Psoas muscle (tissue), 7 donors: ENCODE measurements at regions not wholly inside any gene's neighbourhood (a gene's known extent, or its start where the extent isn't known, plus 50 kb on each side); places are given as distances from the start of the nearest gene placed in this dataset.
A peak's percentile ranks its signal among the peaks of the same experiment; 100 is the strongest.
"Not testable (repeated sequence)": the region's sequence is repeated elsewhere in the genome, so short reads cannot be mapped to it uniquely, and the experiment has no call there.

ENCODE experiments used
- ATAC-seq, 4 donors: fragments of 200-7000 bp; cut with Tn5 transposase; one replicate each; pipeline ENCODE4 v1.9.1; 2020; ENCODE audit warnings: moderate library complexity in 3 of 4, mild to moderate bottlenecking in 2 of 4
- DNase-seq, 2 donors: peaks; one replicate each; pipeline ENCODE4 v3.0.0-alpha.2; 2020
- H3K27ac ChIP-seq: fragments of 200-600 bp; one replicate; pipeline ENCODE4 v1.8.0; 2022
- H3K27me3 ChIP-seq, 3 donors: fragments of 200-600 bp in 1 of 3; one replicate each; pipeline versions ENCODE4 v1.6.1 to v1.8.0; 2013 to 2022; ENCODE audit warnings: low read length in 2 of 3, mild to moderate bottlenecking in 2 of 3, moderate library complexity in 1 of 3; ENCODE audit not compliant: insufficient read depth in 3 of 3
- H3K36me3 ChIP-seq, 2 donors: fragments of 200-600 bp in 1 of 2; one replicate each; pipeline versions ENCODE4 v1.6.1 to v1.8.0; 2013 to 2022; ENCODE audit warnings: low read depth in 1 of 2, mild to moderate bottlenecking in 1 of 2, moderate library complexity in 1 of 2; ENCODE audit not compliant: insufficient read depth in 1 of 2
- H3K4me1 ChIP-seq: fragments of 200-600 bp; one replicate; pipeline ENCODE4 v1.8.0; 2022
- H3K4me3 ChIP-seq: fragments of 200-600 bp; one replicate; pipeline ENCODE4 v1.8.0; 2022; ENCODE audit warnings: mild to moderate bottlenecking
- H3K9me3 ChIP-seq: fragments of 200-600 bp; one replicate; pipeline ENCODE4 v1.8.0; 2022
- WGBS, 3 donors: extraction: QIAGEN DNeasy Blood & Tissue Kit; methylation state at CpG; one replicate each; pipeline versions ENCODE4 v1.1.6 to v1.1.7; 2013; 5-methylcytosine and 5-hydroxymethylcytosine counted together
- intact Hi-C, 2 donors: fragments of 100-400 bp; cut with DNase I; formaldehyde crosslinking; loops; one replicate each; pipeline versions ENCODE4 v1.11.0 to v1.14.2; 2022
- donor health status: healthy with polysubstance abuse.
- donor health status: DM: no; HTN: no; CAD: no; lungs with moderate emphysema.
- donor health status: Bipolar disorder and iron deficiency.
- donor health status: healthy.
- donor health status: DM: yes; HTN: yes; CAD: no.
- donor health status: DM: no; HTN: no; CAD: no.
- donor health status: DM: yes; HTN: yes; CAD: no.

GRCh38 chr16:33771211-33771610 is 311.8 kb downstream of the TP53TG3F start:
- H3K4me1 ChIP-seq, H3K36me3 ChIP-seq, ATAC-seq, H3K9me3 ChIP-seq, H3K4me3 ChIP-seq, DNase-seq, H3K27ac ChIP-seq, intact Hi-C loops, H3K27me3 ChIP-seq: not testable (repeated sequence)
- 61 to 62% (median 61%) methylated on average over 9 to 20 of the region's 22 CpGs for WGBS, 3 donors

- H3K27me3 ChIP-seq, intact Hi-C loops, ATAC-seq, DNase-seq, H3K27ac ChIP-seq, H3K4me1 ChIP-seq, H3K9me3 ChIP-seq, H3K4me3 ChIP-seq, H3K36me3 ChIP-seq: not testable (repeated sequence)
- WGBS, 3 donors, result 63 to 79% (median 69%) methylated on average over 1 to 2 of the region's 2 CpGs
Measured at GRCh38 chr16:33773966-33774365, 314.6 kb downstream of the TP53TG3F start.

- 36 to 46% (median 39%) methylated on average over 1 of the region's 1 CpG for WGBS, 3 donors
- H3K27ac ChIP-seq, H3K4me1 ChIP-seq, H3K4me3 ChIP-seq, intact Hi-C loops, H3K36me3 ChIP-seq, DNase-seq, ATAC-seq, H3K9me3 ChIP-seq, H3K27me3 ChIP-seq: not testable (repeated sequence)
Measured at GRCh38 chr16:33774724-33775123, 315.3 kb downstream of the TP53TG3F start.

- H3K36me3 ChIP-seq, H3K4me1 ChIP-seq, H3K27ac ChIP-seq, DNase-seq, ATAC-seq, intact Hi-C loops, H3K9me3 ChIP-seq, H3K4me3 ChIP-seq, H3K27me3 ChIP-seq: not testable (repeated sequence)
- no CpG with 5 or more reads among the region's 16 CpGs for WGBS, 3 donors
Measured at GRCh38 chr16:33816328-33816944, 357.0 kb downstream of the TP53TG3F start.

- H3K27ac ChIP-seq, H3K27me3 ChIP-seq, H3K4me3 ChIP-seq, H3K9me3 ChIP-seq, H3K4me1 ChIP-seq, ATAC-seq, intact Hi-C loops, H3K36me3 ChIP-seq: not testable (repeated sequence)
- DNase-seq, result peak in 1 of 2 donors; percentile 33
- WGBS, 3 donors, result 71 to 80% (median 73%) methylated on average over 8 to 13 of the region's 25 CpGs
Measured at GRCh38 chr16:33824736-33825135, 365.3 kb downstream of the TP53TG3F start.

- WGBS, 3 donors, result 70 to 76% (median 75%) methylated on average over 2 of the region's 5 CpGs
- H3K4me1 ChIP-seq, intact Hi-C loops, DNase-seq, H3K4me3 ChIP-seq, H3K27me3 ChIP-seq, H3K27ac ChIP-seq, ATAC-seq, H3K36me3 ChIP-seq, H3K9me3 ChIP-seq: not testable (repeated sequence)
Measured at GRCh38 chr16:33827522-33827921, 368.1 kb downstream of the TP53TG3F start.

- WGBS, 3 donors, result no CpG with 5 or more reads among the region's 3 CpGs
- intact Hi-C loops, H3K27me3 ChIP-seq, H3K4me1 ChIP-seq, H3K9me3 ChIP-seq, H3K4me3 ChIP-seq, H3K27ac ChIP-seq, ATAC-seq, H3K36me3 ChIP-seq, DNase-seq: not testable (repeated sequence)
Measured at GRCh38 chr16:33839157-33839556, 379.7 kb downstream of the TP53TG3F start.

GRCh38 chr16:33844533-33844932 is 385.1 kb downstream of the TP53TG3F start:
- H3K27me3 ChIP-seq, H3K9me3 ChIP-seq, intact Hi-C loops, H3K4me3 ChIP-seq, H3K4me1 ChIP-seq, DNase-seq, H3K27ac ChIP-seq, H3K36me3 ChIP-seq, ATAC-seq: not testable (repeated sequence)
- 37 to 48% (median 48%) methylated on average over 5 to 8 of the region's 10 CpGs for WGBS, 3 donors
